ENCODE measurements at regions not wholly inside any gene's neighbourhood (a gene's known extent, or its start where the extent isn't known, plus 50 kb on each side); places are given as distances from the start of the nearest gene placed in this dataset.

DNA sequence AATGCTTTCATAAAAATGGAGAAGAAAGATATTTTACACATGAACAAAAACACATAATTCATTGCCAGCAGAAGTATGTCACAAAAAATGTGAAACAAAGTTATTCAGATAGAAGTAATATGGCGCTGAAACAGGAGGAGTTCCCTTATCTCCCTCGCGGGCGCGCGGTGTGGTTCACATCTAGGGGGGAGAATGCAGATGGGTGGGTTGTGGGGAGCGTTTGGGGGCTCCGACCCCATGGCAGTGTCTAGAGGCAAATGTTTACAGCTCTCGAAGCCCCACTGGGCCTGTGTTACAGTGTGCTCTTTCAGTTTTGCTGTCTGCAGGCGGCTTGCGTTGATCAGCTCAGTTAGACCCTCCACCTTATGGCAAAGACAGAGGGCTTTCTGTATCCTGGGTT lies 297.5 kb downstream of the CGGBP1 start:
- TF ChIP-seq CTCF (IDR thresholded peaks at IDR 0.05) (no peak), POLR2A (IDR thresholded peaks at IDR 0.05) (no peak)

All from lower leg skin (tissue), 3 donors.